Left ventricle myocardium inferior (tissue), 1 donor: ENCODE measurements at regions not wholly inside any gene's neighbourhood (a gene's known extent, or its start where the extent isn't known, plus 50 kb on each side); places are given as distances from the start of the nearest gene placed in this dataset.

Experiments used
- DNase-seq: peaks from one replicate; pipeline ENCODE4 v3.0.0-alpha.2; 2020
- H3K27ac ChIP-seq: fragments of 200-600 bp; replicated peaks from 2 replicates; pipeline ENCODE4 v1.8.0; 2021
- H3K27me3 ChIP-seq: fragments of 200-600 bp; 2 replicates; pipeline ENCODE4 v1.8.0; 2021; ENCODE audit warnings: low read depth
- H3K36me3 ChIP-seq: fragments of 200-600 bp; 2 replicates; pipeline ENCODE4 v1.8.0; 2021
- H3K4me1 ChIP-seq: fragments of 200-600 bp; 2 replicates; pipeline ENCODE4 v1.8.0; 2021
- H3K4me3 ChIP-seq: fragments of 200-600 bp; 2 replicates; pipeline ENCODE4 v1.8.0; 2021; ENCODE audit warnings: mild to moderate bottlenecking, moderate library complexity
- H3K9me3 ChIP-seq: fragments of 200-600 bp; replicated peaks from 2 replicates; pipeline ENCODE4 v1.8.0; 2021
- intact Hi-C: fragments of 100-400 bp; cut with micrococcal nuclease; formaldehyde crosslinking; loops from one replicate; pipeline ENCODE4 v1.11.0; 2022
- TF ChIP-seq, protein P1 (sequence below): fragments of 200-600 bp; IDR thresholded peaks from 2 replicates; pipeline ENCODE4 v1.8.0; 2021; ENCODE audit warnings: antibody characterized with exemption, mild to moderate bottlenecking, borderline replicate concordance
- donor health status: DM: no; HTN: yes; CAD: no; lungs with severe emphysema.

DNA sequence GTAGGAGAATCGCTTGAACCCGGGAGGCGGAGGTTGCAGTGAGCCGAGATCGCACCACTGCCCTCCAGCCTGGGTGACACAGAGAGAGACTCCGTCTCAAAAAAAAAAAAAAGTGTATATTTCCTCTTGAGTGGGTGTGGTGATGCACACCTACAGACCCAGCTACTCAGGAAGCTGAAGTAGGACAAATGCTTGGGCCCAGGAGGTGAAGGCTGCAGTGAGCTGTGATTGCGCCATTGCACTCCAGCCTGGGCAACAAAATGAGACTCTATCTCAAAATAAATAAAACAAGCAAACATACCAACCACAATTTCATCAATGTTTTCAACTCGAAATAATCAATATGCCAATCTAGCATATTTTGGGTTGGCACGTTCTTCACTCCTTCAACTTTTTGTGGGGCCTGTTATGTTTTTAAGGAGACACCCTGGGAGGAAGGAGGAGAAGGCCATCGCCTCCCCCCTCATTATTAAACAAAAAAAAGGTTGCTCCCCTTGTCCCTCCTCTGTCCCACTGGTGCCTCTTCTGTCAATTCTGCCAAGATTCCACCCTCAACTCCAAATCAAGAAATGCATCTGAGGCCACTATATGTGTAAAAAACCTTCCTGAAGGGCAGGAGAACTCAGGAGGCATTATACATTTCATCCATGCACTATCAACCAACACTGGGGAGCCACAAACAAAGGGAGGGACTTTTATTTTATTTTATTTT lies 52.4 kb upstream of the ATF7IP2 start:
- TF ChIP-seq, protein P1, sequence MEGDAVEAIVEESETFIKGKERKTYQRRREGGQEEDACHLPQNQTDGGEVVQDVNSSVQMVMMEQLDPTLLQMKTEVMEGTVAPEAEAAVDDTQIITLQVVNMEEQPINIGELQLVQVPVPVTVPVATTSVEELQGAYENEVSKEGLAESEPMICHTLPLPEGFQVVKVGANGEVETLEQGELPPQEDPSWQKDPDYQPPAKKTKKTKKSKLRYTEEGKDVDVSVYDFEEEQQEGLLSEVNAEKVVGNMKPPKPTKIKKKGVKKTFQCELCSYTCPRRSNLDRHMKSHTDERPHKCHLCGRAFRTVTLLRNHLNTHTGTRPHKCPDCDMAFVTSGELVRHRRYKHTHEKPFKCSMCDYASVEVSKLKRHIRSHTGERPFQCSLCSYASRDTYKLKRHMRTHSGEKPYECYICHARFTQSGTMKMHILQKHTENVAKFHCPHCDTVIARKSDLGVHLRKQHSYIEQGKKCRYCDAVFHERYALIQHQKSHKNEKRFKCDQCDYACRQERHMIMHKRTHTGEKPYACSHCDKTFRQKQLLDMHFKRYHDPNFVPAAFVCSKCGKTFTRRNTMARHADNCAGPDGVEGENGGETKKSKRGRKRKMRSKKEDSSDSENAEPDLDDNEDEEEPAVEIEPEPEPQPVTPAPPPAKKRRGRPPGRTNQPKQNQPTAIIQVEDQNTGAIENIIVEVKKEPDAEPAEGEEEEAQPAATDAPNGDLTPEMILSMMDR, result no peak
- Histone ChIP-seq H3K36me3 (no peaks in the 10 kb centered on the region), H3K27ac (peak overlapping the region; percentile 60), H3K4me3 (no peak overlapping the region), H3K4me1 (peaks cover 22% of the 10 kb centered on the region), H3K27me3 (no peaks in the 10 kb centered on the region), H3K9me3 (peaks cover under 1% of the 10 kb centered on the region)
- intact Hi-C loops, result no loop called here
- no peak for DNase-seq

DNA sequence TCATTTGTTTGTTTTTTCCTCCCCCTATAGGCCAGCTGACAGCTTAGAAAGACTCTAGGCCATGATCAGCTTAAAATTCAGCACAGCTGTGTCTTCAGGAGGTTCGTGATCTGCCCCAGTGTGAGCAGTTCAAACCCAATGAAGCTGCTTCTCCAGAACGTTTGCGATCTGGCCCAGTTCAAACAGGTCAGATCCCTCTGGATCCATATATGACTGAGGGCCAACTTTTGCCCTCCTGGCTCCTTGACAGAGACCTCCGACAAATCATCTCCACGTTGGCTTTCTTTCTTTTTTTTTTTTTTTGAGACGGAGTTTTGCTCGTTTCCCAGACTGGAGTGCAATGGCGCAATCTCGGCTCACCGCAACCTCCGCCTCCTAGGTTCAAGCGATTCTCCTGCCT lies 50.2 kb upstream of the ATF7IP2 start:
- H3K4me1 ChIP-seq, result peaks cover 22% of the 10 kb centered on the region
- DNase-seq, result no peak
- intact Hi-C loops, result no loop called here

More for the DNA sequence above, 50.2 kb upstream of the ATF7IP2 start:
- peaks cover 23% of the 10 kb centered on the region for H3K9me3 ChIP-seq
- no peaks in the 10 kb centered on the region for H3K36me3 ChIP-seq
- TF ChIP-seq, protein P1, result no peak
- H3K27me3 ChIP-seq, result no peaks in the 10 kb centered on the region
- no peak overlapping the region for H3K4me3 ChIP-seq
- H3K27ac ChIP-seq, result no peak overlapping the region
